KMS-11 (cell line): ENCODE measurements at regions not wholly inside any gene's neighbourhood (a gene's known extent, or its start where the extent isn't known, plus 50 kb on each side); places are given as distances from the start of the nearest gene placed in this dataset.

Source experiments
- H2AFZ ChIP-seq: fragments of 200-600 bp; sonication (generic); 2 replicates; pipeline ENCODE4 v1.6.1; 2016; ENCODE audit warnings: antibody characterized with exemption, mixed run types, low read depth
- H3K27ac ChIP-seq: fragments of 200-600 bp; sonication (generic); 2 replicates; pipeline ENCODE4 v1.6.1; 2016; ENCODE audit warnings: mild to moderate bottlenecking, mixed run types
- H3K27me3 ChIP-seq: fragments of 200-600 bp; sonication (generic); 2 replicates; pipeline ENCODE4 v1.6.1; 2017; ENCODE audit warnings: mild to moderate bottlenecking, low read depth, mixed run types, moderate library complexity; ENCODE audit not compliant: insufficient read depth
- H3K36me3 ChIP-seq: fragments of 200-600 bp; sonication (generic); 2 replicates; pipeline ENCODE4 v1.6.1; 2017; ENCODE audit warnings: mild to moderate bottlenecking, mixed run types; ENCODE audit not compliant: insufficient read depth
- H3K4me1 ChIP-seq: fragments of 200-600 bp; sonication (generic); 2 replicates; pipeline ENCODE4 v1.6.1; 2016; ENCODE audit warnings: mild to moderate bottlenecking, low read depth, mixed run types; ENCODE audit not compliant: poor library complexity, severe bottlenecking
- H3K4me2 ChIP-seq: fragments of 200-600 bp; sonication (generic); 2 replicates; pipeline ENCODE4 v1.7.0; 2016; ENCODE audit warnings: mild to moderate bottlenecking, mixed run types
- H3K4me3 ChIP-seq: fragments of 200-600 bp; sonication (generic); IDR thresholded peaks from 2 replicates; pipeline ENCODE4 v1.6.1; 2017; ENCODE audit warnings: low read depth, low read length, mixed read lengths; ENCODE audit not compliant: insufficient read depth
- H3K79me2 ChIP-seq: fragments of 200-600 bp; sonication (generic); 2 replicates; pipeline ENCODE4 v1.6.1; 2016; ENCODE audit warnings: low read depth, mixed run types; ENCODE audit not compliant: insufficient read depth
- H3K9ac ChIP-seq: fragments of 200-600 bp; sonication (generic); 2 replicates; pipeline ENCODE4 v1.6.1; 2016; ENCODE audit warnings: mild to moderate bottlenecking, mixed run types
- H4K20me1 ChIP-seq: fragments of 200-600 bp; sonication (generic); 2 replicates; pipeline ENCODE4 v1.6.1; 2016; ENCODE audit warnings: mild to moderate bottlenecking, mixed run types; ENCODE audit not compliant: insufficient read depth
- TF ChIP-seq, protein P1 (sequence below): fragments of 200-600 bp; sonication (generic); conservative IDR thresholded peaks from 2 replicates; pipeline ENCODE4 v1.6.1; 2017; ENCODE audit warnings: low read depth, mild to moderate bottlenecking, antibody characterized with exemption, low read length, moderate library complexity, mixed read lengths

DNA sequence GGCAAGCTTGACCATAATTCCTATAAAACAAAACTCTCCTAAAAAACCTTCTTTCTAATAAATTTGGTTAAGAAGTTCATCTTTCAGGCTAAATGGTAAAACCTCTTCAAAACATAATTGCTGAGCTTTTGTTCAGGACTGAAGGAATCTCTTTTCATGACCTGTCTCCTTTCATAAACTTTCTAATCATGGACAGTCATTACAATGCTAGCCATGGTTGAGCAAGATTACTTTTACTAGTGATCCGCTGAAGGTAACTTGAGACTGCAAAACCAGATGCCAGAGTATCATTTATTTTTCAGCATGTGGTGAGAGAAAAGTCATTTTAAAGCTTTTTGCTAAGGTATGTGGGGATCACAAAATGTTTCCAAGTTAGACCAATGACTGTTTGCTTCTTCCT, 186.4 kb upstream of the RHOBTB1 start:
- H3K9ac ChIP-seq, result no peak overlapping the region
- TF ChIP-seq, protein P1, sequence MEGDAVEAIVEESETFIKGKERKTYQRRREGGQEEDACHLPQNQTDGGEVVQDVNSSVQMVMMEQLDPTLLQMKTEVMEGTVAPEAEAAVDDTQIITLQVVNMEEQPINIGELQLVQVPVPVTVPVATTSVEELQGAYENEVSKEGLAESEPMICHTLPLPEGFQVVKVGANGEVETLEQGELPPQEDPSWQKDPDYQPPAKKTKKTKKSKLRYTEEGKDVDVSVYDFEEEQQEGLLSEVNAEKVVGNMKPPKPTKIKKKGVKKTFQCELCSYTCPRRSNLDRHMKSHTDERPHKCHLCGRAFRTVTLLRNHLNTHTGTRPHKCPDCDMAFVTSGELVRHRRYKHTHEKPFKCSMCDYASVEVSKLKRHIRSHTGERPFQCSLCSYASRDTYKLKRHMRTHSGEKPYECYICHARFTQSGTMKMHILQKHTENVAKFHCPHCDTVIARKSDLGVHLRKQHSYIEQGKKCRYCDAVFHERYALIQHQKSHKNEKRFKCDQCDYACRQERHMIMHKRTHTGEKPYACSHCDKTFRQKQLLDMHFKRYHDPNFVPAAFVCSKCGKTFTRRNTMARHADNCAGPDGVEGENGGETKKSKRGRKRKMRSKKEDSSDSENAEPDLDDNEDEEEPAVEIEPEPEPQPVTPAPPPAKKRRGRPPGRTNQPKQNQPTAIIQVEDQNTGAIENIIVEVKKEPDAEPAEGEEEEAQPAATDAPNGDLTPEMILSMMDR, result no peak
- H2AFZ ChIP-seq, result no peak overlapping the region
- H3K27ac ChIP-seq, result no peak overlapping the region
- H3K79me2 ChIP-seq, result no peaks in the 10 kb centered on the region
- no peaks in the 10 kb centered on the region for H4K20me1 ChIP-seq
- H3K4me2 ChIP-seq, result no peak overlapping the region
- no peaks in the 10 kb centered on the region for H3K36me3 ChIP-seq
- H3K4me3 ChIP-seq, result no peak overlapping the region
- peaks cover 14% of the 10 kb centered on the region for H3K4me1 ChIP-seq
- H3K27me3 ChIP-seq, result no peaks in the 10 kb centered on the region

- H3K27ac ChIP-seq, result no peak overlapping the region
- H3K4me2 ChIP-seq, result no peak overlapping the region
- peaks cover 18% of the 10 kb centered on the region for H3K4me1 ChIP-seq
- no peaks in the 10 kb centered on the region for H3K79me2 ChIP-seq
- no peaks in the 10 kb centered on the region for H4K20me1 ChIP-seq
- H3K9ac ChIP-seq, result no peak overlapping the region
- no peak overlapping the region for H2AFZ ChIP-seq
- TF ChIP-seq, protein P1, result no peak
- no peaks in the 10 kb centered on the region for H3K36me3 ChIP-seq
- no peaks in the 10 kb centered on the region for H3K27me3 ChIP-seq
- H3K4me3 ChIP-seq, result no peak overlapping the region
Measured at GRCh38 chr10:61128196-61128595, 184.2 kb upstream of the RHOBTB1 start.

DNA sequence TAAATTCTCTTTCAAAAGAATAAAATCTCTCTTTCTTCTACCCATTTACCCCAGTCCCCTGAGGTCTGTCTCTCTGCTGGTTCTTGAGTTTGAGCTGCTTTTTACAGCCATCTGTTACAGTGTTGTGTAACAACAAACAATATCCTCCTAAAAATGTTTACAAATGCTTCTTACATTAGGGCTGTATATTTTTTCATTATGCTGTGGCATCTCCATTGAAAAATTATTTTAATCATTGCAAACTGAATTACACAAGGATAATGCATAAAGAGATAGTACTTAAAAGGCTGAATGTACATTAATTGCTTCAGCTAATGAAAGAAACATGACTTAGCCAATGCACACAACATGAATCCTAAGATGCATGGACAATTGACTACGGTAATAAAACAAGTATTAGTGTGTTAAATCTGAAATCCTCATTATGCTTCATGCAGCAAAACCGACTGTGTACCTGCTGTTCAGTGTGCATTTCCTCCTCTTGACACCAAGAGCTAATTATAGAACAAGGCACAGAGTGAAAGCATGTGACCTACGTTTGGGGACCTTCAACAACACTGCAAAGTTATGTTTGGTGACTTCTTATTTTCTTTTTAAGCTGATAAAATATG, 181.7 kb upstream of the RHOBTB1 start:
- H3K4me2 ChIP-seq, result peak overlapping the region; percentile 55
- no peak overlapping the region for H3K9ac ChIP-seq
- peak overlapping the region; percentile 38 for H2AFZ ChIP-seq

DNA sequence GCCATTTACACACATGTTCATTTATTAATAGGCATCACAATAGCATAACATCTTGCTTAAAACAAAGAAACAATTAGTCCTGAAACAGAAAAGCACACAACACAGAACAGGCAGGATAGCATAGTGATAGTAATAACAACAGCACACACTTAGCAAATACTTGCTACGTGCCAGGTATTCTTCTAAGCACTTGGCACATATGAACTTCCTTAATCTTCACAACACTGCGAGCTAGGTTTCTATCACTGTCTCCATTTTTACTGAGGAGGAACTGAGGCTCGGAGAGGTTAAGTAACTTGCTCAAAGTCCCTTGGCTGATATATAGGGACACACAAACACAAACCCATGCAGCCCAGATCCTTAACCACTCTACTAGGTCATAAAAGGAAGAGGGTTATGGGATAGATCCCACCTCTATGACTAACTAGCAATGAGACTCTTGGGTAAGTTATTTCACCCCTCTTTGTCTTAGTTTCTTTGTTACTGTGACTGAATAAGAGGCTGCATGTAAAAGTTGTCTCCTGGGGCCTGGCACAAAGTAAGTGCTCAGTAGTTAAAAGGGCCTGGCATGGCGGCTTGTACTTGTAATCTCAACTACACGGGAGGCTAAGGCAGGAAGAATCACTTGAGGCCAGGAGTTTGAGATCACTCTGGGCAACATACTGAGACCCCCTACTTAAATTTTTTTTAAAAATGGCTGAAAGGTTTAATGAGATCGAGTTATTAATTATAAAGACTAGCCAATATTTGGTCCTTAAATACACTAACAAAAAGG, 181.0 kb upstream of the RHOBTB1 start:
- no peak overlapping the region for H3K4me3 ChIP-seq
- H3K4me2 ChIP-seq, result peak overlapping the region; percentile 55; the same call in 1 of the 2 replicates
- TF ChIP-seq, protein P1, result no peak
- H3K4me1 ChIP-seq, result peaks cover 41% of the 10 kb centered on the region
- no peak overlapping the region for H3K27ac ChIP-seq
- H4K20me1 ChIP-seq, result no peaks in the 10 kb centered on the region
- 0 out of 2 replicates have a peak overlapping the region, but pooled peaks have one; percentile 38 for H2AFZ ChIP-seq
- H3K27me3 ChIP-seq, result no peaks in the 10 kb centered on the region
- H3K79me2 ChIP-seq, result no peaks in the 10 kb centered on the region
- H3K36me3 ChIP-seq, result no peaks in the 10 kb centered on the region
- no peak overlapping the region for H3K9ac ChIP-seq

More for the DNA sequence above, 181.7 kb upstream of the RHOBTB1 start:
- Histone ChIP-seq H3K27me3 (no peaks in the 10 kb centered on the region), H3K4me3 (no peak overlapping the region), H3K79me2 (no peaks in the 10 kb centered on the region), H3K4me1 (peaks cover 34% of the 10 kb centered on the region), H3K36me3 (no peaks in the 10 kb centered on the region), H3K27ac (no peak overlapping the region), H4K20me1 (no peaks in the 10 kb centered on the region)
- TF ChIP-seq, protein P1, result no peak
